HS-5 (cell line): ENCODE measurements at regions not wholly inside any gene's neighbourhood (a gene's known extent, or its start where the extent isn't known, plus 50 kb on each side); places are given as distances from the start of the nearest gene placed in this dataset.

ENCODE experiments used
- DNase-seq: peaks from one replicate; pipeline ENCODE4 v3.0.0-alpha.2; 2012; ENCODE audit warnings: low read depth

DNA sequence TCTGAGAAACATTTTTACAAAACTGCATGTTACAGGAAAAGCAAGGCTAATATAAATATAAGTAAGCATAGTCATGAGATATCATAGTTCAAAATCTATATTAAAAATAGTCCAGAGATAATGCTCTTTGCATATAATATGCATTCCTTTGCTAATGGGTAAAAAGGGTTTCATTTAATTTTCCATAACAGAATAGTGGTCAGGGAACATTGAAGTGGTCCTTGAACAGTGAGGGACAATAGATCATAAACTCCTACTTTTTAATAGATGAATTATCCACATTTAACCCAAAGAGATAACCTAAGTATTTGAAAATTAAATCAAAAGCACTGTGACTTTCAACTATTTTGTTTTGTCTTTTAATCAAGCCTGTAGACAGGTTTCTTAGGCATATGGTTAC lies 243.1 kb upstream of the ADGRB3 start:
- no peak for DNase-seq

DNA sequence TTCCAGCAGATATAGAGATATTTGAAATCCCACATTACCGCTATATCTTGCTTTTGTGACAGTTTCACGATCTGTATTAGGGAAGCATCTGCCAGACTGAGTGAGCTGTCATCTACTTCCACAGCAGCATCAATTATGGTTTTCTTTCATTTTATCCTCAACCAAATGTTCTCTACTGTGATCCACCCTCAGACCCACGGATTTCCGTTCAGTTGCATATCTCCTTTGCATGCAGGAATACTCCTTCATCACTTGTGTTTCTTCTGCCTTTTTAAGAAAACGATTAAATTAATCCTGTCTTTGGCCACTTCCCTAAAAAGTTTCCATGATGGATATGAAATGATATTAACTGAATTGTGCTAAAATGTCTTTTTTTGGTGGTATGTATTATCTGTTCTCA lies 262.1 kb upstream of the ADGRB3 start:
- no peak for DNase-seq

DNA sequence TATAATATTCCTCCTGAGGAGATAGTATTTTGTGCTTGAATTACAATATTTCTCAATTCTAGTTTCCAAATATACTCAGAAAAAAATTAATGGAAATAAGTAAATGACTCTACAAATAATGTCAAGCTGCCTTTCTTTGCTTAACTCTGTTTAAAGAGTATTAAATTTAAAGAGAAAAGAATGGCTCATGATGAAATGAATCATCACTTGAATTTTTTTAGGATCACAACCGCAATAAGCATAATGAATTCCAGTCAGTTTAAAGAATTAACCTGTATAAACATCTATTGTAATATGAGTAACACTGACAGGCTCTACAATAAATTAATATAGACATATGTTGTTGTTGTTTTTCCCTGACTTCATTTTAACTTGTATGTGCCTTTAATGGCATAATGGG lies 266.2 kb upstream of the ADGRB3 start:
- DNase-seq, result no peak

- DNase-seq, result no peak
Observed at GRCh38 chr6:68364271-68364805, 270.7 kb upstream of the ADGRB3 start.

GRCh38 chr6:68343901-68344300 lies 291.2 kb upstream of the ADGRB3 start:
- DNase-seq, result peak; percentile 83

GRCh38 chr6:68342286-68342685 lies 292.8 kb upstream of the ADGRB3 start:
- no peak for DNase-seq

- no peak for DNase-seq
Observed at GRCh38 chr6:68339488-68340131, 295.5 kb upstream of the ADGRB3 start.

DNA sequence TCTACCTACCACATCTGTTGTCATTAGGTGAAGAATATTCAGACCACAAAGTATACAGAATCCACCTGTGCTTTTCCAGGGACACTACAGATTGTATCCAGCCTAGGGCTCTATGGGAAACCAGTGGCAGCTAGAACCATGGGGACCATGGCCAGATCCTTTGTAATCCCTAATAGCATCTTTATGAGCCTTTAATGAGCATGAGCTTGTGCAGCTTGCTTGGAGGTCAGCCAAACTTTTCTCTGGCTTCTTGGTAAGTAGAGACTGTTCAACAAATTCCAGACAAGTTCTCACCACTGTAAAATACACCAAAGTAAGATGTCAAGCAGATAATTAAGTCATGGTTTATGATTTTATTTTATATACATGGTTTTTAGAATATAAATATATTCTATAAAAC lies 301.6 kb upstream of the ADGRB3 start:
- no peak for DNase-seq

GRCh38 chr6:68328156-68328555 lies 306.9 kb upstream of the ADGRB3 start:
- DNase-seq, result no peak

GRCh38 chr6:68326762-68327161 lies 308.3 kb upstream of the ADGRB3 start:
- no peak for DNase-seq

DNA sequence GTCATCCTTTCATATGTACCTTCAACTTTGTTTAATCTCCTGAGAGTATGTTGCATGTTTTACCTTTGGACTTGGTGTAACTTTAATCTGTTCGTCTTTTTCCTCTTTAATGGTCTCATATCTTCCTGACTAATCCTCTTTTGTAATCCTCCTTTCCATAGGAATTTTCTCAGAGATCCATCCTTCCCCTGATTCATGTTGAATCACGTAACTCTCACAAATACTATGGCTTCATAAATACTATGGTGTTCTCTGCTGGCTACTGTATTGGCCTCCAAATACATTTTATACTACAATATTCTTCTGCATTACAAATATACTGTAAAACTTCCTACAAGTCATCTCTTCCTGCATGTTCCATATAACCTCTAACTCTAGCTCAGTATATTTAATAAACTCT lies 317.7 kb upstream of the ADGRB3 start:
- DNase-seq, result peak; percentile 62

- no peak for DNase-seq
Observed at GRCh38 chr6:68313911-68314310, 321.2 kb upstream of the ADGRB3 start.

GRCh38 chr6:68307301-68307700 lies 327.8 kb upstream of the ADGRB3 start:
- DNase-seq, result no peak

DNA sequence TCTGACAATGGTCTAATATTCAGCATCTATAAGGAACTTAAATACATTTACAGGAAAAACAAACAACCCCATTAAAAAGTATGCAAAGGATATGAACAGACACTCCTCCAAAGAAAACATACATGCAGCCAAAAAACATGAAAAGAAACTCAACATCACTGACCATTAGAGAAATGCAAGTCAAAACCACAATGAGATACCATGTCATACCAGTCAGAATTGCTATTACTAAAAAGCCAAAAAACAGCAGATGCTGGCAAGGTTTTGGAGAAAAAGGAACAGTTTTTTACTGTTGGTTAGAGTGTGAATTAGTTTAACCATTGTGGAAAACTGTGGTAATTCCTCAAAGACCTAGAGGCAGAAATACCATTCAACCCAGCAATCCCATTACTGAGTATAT lies 339.0 kb upstream of the ADGRB3 start:
- no peak for DNase-seq

GRCh38 chr6:68282646-68283045 lies 352.4 kb upstream of the ADGRB3 start:
- DNase-seq, result no peak

GRCh38 chr6:68279793-68280557 lies 355.1 kb upstream of the ADGRB3 start:
- DNase-seq, result peak; percentile 13

- no peak for DNase-seq
Observed at GRCh38 chr6:68273297-68273696, 361.8 kb upstream of the ADGRB3 start.

DNA sequence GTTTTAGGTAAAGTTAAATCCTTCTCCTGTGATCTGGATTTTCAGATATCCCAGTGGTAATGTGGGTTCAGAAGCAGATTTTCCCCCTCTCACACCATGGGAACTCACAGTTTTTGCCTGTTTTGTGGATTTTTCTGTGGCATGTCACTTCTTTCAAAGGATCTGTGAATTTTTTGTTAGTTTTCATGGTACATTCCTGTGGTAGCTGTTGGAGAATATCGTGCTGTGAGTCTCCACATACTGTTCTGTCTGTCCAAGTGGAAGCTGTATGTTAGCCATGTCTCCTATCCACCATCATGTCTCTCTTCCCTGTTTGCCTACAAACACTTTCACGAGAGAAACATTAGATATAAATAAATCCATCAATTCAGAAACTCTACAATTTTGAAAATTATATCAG lies 378.7 kb upstream of the ADGRB3 start:
- no peak for DNase-seq

- DNase-seq, result no peak
Observed at GRCh38 chr6:68252632-68253031, 382.4 kb upstream of the ADGRB3 start.

GRCh38 chr6:68247782-68248181 lies 387.3 kb upstream of the ADGRB3 start:
- no peak for DNase-seq

- DNase-seq, result no peak
Observed at GRCh38 chr6:68240726-68241125, 394.4 kb upstream of the ADGRB3 start.

- DNase-seq, result no peak
Observed at GRCh38 chr6:68239034-68239433, 396.0 kb upstream of the ADGRB3 start.

- DNase-seq, result peak; percentile 50
Observed at GRCh38 chr6:68238097-68238601, 396.9 kb upstream of the ADGRB3 start.
